Amygdala (tissue), 56 donors: ENCODE measurements at regions not wholly inside any gene's neighbourhood (a gene's known extent, or its start where the extent isn't known, plus 50 kb on each side); places are given as distances from the start of the nearest gene placed in this dataset.
"Not testable (repeated sequence)": the region's sequence is repeated elsewhere in the genome, so short reads cannot be mapped to it uniquely, and the experiment has no call there.

Source experiments
- DNase-seq, 56 donors: peaks; one replicate each; lab custom pipeline; 2025; lab: John Stamatoyannopoulos, UW

DNA sequence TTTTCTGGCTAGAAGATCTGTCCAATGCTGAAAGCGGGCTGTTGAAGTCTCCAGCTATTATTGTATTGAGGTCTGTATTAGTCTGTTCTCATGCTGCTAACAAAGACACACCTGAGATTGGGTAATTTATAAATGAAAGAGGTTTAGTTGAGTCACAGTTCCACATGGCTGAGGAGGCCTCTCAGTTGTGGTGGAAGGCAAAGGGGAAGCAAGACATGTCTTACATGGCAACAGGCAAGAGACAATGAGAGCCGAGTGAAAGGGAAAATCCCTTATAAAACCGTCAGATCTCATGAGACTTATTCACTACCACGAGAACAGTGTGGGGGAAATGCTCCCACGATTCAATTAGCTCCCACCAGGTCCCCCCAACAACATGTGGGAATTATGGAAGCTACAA is 980.4 kb downstream of the SLITRK5 start:
- DNase-seq = no peak

- DNase-seq = no peak
Observed at GRCh38 chr13:88656751-88657150, 985.6 kb downstream of the SLITRK5 start.

DNA sequence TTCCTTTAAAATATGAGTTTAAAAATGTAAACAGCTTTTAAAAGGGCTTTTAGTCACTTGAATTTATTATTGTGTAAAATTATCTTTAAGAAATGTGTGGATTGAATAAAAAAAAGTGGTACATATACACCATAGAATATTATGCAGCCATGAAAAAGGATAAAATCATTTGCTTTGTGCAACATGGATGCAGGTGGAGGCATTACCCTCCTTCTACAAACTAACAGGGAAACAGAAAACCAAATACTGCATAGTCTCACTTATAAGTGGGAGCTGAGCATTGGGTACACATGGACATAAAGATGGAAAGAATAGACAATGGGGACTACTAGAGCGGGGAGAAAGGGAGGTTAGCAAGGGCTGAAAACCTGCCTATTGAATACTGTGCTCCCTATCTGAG is 999.3 kb downstream of the SLITRK5 start:
- no peak for DNase-seq

DNA sequence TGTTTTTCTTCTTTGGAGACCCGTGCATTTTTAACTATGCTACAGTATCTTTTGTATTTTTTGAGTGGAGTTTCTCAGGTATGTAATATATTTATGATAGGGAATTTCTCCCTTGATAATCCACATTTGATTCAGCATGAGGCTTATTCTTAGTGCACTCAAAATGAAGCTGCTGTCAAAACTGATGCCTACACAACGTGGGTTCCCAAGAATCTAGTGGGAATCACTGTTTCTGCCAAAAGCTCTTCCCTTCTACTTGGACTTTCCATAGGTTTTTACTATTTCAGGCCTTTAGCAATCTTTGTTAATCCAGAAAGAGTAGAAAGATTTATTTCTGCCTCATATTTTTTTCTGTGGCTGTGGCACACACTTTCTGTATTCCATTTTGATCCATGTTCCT is 1003.7 kb downstream of the SLITRK5 start:
- no peak for DNase-seq

DNA sequence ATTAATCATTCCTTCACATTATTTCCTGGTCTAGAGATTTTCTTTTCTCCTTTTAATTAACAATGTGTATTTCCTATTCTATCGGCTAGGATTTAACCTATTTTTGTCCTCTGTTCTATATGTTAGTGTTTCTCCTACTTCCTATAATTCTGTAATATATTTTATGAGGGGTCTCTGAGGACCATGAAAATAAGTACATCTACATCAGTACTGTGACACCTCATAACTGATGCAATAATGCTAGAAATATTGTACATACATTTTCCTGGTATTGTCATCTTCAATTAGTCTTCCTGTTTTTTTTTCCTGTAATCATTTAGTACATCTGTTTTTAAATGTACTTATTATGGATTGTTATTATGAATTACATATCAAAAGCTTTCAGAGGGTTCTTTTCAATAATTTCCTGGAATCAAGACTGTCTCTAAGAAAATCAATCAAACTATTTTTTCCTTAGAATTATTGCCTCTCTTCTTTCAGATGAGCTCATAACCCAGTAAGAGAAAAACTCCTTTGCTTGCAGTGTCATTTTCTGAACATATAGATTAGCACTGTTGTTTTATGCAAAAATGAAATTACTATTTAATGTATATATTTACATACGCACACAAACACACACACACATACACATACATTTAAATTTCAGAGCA is 1004.3 kb downstream of the SLITRK5 start:
- DNase-seq = no peak

- no peak for DNase-seq
Observed at GRCh38 chr13:88676016-88676415, 1004.8 kb downstream of the SLITRK5 start.

DNA sequence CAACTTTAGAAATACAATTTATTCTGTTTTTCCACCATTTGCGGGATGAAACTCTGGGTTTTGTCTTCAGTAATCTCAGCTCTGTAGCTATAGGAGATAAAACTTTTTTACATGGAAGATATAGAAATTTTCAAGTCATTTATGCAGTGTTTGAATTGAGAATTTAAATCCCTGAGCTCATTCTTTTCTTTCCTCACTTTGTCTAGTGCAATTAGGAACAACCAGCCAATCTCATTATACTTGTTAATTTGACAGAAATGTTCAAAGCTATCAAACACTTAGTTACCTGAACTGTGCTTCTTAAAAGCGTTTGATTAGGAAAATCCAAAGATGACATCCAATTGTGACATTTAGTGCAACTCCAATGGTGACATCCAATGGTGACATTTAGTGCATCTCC is 1014.3 kb downstream of the SLITRK5 start:
- no peak for DNase-seq

- DNase-seq = no peak
Observed at GRCh38 chr13:88701551-88701950, 1030.4 kb downstream of the SLITRK5 start.

DNA sequence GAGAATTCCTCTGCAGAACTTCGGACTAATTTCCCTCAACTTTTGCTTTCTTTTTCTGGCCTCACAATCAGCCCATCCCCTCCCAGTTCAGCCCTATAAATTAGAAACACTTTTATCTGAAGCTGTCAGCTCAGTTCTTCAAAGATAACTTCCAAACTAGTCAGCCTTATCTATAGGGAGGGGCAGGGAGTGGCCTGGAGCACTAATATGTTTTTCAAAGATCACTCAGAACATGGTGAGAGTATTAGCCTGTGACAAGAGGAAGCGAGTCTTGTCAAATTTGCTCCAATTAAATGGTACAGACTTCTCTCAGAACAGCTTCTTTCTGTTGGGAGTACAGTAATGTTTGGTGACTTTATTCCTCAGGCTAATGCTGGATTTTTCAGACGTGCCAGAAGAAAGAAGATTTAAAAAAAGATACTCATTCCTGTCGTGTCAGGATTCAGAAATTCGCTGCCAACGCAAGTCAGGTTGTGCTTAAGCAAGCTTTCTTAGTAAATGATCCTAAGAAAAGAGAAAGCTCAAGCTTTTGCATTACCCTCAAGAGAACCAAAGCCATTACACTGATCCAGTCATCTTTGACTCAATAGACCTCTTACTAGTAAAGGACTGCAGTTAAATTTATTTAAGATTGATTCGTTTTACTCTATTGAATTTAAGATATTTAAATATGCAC is 1033.6 kb downstream of the SLITRK5 start:
- no peak for DNase-seq

GRCh38 chr13:88707646-88708045 is 1036.5 kb downstream of the SLITRK5 start:
- DNase-seq = no peak

DNA sequence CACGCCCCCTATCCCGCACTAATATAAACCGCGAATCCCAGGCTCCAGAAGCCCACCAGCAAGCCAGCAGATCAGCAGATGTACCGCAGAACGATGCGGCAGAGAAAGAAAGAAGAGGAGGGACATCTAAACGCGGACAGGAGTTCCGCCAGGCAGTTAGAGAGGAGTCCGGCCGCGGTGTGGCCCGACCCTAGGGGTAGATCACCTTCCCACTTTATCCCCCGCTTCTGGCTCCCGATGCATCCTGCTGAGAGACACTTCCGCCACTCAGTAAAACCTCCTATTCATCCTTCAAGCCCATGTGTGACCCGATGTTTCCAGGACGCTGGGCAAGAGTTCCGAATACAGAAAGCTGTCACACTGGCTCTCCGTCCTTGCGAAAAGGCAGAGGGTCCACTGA is 1046.8 kb downstream of the SLITRK5 start:
- no peak for DNase-seq

DNA sequence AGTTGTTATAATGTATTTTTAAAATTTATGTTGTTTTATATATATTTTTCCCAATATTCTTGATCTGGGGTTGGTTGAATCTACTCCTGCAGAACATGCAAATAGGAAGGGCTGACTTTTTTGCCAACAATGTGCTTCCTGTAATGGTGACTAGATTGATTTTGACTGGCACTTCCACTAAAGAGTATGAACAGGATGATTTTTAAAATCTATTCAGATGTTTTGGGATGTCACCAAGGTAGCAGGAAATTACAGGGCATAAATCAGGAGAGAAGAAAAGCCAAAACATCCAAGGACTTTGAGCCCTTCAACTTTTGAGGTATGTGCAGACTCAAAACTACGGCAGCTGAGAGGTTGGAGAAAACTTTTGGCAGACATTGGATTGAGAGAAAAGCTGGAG is 1047.6 kb downstream of the SLITRK5 start:
- DNase-seq = no peak

DNA sequence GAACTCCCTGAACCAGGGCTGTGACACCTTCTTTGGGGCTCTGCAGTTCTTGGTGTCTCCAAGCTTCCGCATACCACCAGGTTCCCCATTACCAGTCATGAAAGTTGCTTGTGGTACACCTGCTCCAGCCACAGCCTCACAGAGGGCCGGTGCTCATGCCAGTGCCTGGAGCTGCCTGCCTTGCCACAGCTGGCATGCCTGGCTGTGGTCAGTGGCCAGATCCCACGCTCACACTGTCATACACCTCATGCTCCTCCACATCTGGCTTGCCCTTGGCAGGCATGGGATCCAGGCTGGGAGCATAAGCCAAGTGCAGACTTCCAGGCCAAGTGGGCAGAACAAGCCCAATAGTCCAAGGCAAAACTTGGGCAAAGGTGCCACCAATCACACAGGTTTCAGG is 1054.9 kb downstream of the SLITRK5 start:
- DNase-seq = no peak

- not testable (repeated sequence) for DNase-seq
Observed at GRCh38 chr13:88727236-88727635, 1056.1 kb downstream of the SLITRK5 start.

GRCh38 chr13:88729605-88730004 is 1058.4 kb downstream of the SLITRK5 start:
- no peak for DNase-seq

DNA sequence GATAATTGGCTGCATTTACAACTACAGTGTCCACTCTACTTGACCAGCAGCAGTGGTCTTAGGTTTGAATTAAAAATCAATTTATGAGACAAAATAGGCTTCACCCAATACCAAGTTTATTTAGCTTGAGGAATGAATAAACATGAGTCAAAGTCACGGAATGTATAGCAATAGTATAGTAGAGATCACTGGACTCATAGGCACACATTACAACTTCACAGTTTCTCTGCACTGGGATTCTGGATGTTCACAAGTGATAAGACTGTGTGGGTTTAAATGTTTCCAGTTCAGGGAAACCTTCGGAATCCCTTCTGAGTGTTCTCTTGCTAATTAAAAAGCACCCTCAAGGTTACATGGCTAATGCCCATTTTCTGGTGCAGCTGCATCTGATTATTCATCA is 1064.9 kb downstream of the SLITRK5 start:
- DNase-seq = no peak

GRCh38 chr13:88739195-88739594 is 1068.0 kb downstream of the SLITRK5 start:
- no peak for DNase-seq

DNA sequence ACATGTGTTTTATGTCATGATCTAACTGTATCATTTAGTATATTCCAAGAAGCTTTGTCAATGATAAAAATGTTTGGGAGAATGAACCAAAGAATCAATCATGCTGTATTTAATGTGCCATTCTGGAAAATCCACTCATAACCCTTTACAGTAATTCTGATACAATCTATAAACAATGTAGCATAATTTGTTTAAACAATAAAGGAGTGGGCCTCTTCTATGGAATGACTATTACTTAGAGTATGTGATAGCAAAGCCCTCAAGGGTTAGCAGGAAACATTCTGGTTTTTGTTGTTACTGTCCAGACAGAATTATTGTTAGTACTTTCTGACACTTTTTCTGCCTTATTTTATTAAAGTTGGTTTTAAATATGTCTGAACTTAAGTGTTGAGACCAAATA is 1073.1 kb downstream of the SLITRK5 start:
- DNase-seq = no peak

- DNase-seq = no peak
Observed at GRCh38 chr13:88745011-88745410, 1073.8 kb downstream of the SLITRK5 start.

DNA sequence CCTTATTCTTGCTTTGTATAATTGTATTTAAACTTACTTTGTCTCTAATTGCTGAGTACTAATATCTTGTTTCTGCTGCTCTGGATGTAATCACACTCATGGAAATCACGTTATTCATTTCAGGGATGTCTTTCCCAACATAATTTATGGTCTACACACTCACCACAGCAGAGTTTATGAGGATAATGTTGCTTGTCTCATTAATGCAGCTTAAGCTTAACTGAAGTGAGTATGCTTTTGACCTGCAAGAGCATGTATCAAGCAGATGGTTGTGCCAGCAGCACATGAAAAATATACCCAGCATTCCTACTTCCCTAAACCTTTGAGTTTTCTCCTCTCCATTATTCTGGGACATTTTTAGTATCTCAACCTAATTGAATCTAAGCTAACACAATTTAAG is 1080.9 kb downstream of the SLITRK5 start:
- DNase-seq = no peak

- no peak for DNase-seq
Observed at GRCh38 chr13:88754141-88754540, 1083.0 kb downstream of the SLITRK5 start.

DNA sequence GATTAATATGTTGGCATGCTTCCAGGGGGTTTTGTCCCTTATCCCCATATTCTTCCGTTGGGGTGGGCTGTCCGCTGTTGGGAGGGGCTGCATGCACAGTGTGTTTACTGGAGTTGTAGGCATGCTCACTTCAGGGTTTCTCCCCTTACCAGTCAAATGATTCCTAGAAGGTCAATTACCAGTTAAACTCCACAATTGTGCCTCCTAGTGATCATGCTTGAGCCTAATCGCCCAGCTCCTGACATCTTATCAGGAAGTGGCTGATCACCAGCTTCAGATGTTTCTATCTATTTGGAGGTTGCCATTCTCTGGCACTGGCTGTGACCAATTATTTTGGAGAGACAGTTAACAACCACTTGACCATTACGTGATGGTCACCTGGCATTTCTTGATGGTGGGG is 1090.0 kb downstream of the SLITRK5 start:
- DNase-seq = no peak

DNA sequence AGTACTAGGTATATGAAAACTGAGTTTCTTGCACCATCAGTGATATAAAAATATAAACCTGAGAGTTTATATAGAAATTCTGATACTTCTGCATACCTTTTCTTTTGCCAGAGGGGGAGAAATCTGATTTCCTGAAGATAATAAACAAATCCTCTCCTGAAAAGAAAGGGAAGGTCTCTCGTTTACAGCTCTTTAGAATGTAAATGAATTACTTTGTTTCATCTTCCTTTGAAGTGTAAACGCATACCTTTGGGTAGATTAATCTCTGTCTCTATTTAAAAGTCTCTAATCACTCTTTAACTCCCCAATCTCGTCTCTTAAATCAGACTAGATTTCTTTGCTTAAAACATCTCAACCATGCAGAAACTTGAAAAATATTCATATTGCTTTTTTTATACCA is 1092.9 kb downstream of the SLITRK5 start:
- DNase-seq = no peak
